A673 (cell line): ENCODE measurements at regions not wholly inside any gene's neighbourhood (a gene's known extent, or its start where the extent isn't known, plus 50 kb on each side); places are given as distances from the start of the nearest gene placed in this dataset.

Experiments used
- BruUV-seq: library from RNA; stranded (reverse); fragments of 400-500 nt; replicated peaks from 2 replicates; lab custom pipeline; 2021; lab: Mats Ljungman, UMichigan
- CTCF ChIA-PET: fragments of 300-600 bp; sonication (Branson Sonifier 250); formaldehyde crosslinking; loops from one replicate; lab custom pipeline; 2022; ENCODE audit warnings: antibody characterized with exemption; lab: Charles Lee
- POLR2A ChIA-PET: fragments of 300-600 bp; sonication (Branson Sonifier 250); formaldehyde crosslinking; loops from one replicate; lab custom pipeline; 2022; ENCODE audit warnings: antibody characterized with exemption; ENCODE audit not compliant: low non-redundant PET; lab: Charles Lee
- DNase-seq: peaks from one replicate; pipeline ENCODE4 v3.0.0-alpha.2; 2015; ENCODE audit warnings: low spot score
- H3K27ac ChIP-seq: fragments of 200-600 bp; sonication (generic); 2 replicates; pipeline ENCODE4 v1.5.1; 2016; ENCODE audit warnings: mixed run types, low read depth, mild to moderate bottlenecking, mixed read lengths, antibody characterized with exemption, low read length; ENCODE audit not compliant: poor library complexity, severe bottlenecking
- H3K27me3 ChIP-seq: fragments of 200-600 bp; sonication (generic); replicated peaks from 2 replicates; pipeline ENCODE4 v1.6.1; 2017; ENCODE audit warnings: mixed run types, low read depth, mild to moderate bottlenecking, mixed read lengths, antibody characterized with exemption, low read length; ENCODE audit not compliant: insufficient read depth, poor library complexity
- H3K36me3 ChIP-seq: fragments of 200-600 bp; sonication (generic); 2 replicates; pipeline ENCODE4 v1.6.1; 2016; ENCODE audit warnings: mixed run types, mild to moderate bottlenecking, mixed read lengths, antibody characterized with exemption, low read length; ENCODE audit not compliant: insufficient read depth, poor library complexity, severe bottlenecking
- H3K4me1 ChIP-seq: fragments of 200-600 bp; sonication (generic); 2 replicates; pipeline ENCODE4 v1.6.1; 2017; ENCODE audit warnings: mixed run types, mild to moderate bottlenecking, mixed read lengths, antibody characterized with exemption, low read length; ENCODE audit not compliant: insufficient read depth, poor library complexity, severe bottlenecking
- H3K4me3 ChIP-seq: fragments of 200-600 bp; sonication (generic); 2 replicates; pipeline ENCODE4 v1.5.1; 2016; ENCODE audit warnings: low read depth, mixed run types, mild to moderate bottlenecking, mixed read lengths, low read length; ENCODE audit not compliant: poor library complexity, severe bottlenecking
- H3K9me3 ChIP-seq: fragments of 200-600 bp; sonication (generic); 2 replicates; pipeline ENCODE4 v1.6.1; 2016; ENCODE audit warnings: mixed run types, low read depth, mild to moderate bottlenecking, mixed read lengths, antibody characterized with exemption, low read length; ENCODE audit not compliant: poor library complexity, severe bottlenecking
- CTCF ChIP-seq: fragments of 300-800, 200-600 bp; sonication (generic); conservative IDR thresholded peaks from 2 replicates; pipeline ENCODE4 v1.5.1; 2017; ENCODE audit warnings: low read depth, mild to moderate bottlenecking, antibody characterized with exemption, low read length, moderate library complexity, mixed read lengths
- EZH2 ChIP-seq: fragments of 200-600 bp; sonication (generic); IDR thresholded peaks from 2 replicates; pipeline ENCODE4 v1.6.1; 2017; ENCODE audit warnings: borderline replicate concordance, low read depth, mild to moderate bottlenecking, mixed read lengths, antibody characterized with exemption, low read length; ENCODE audit not compliant: poor library complexity, severe bottlenecking
- intact Hi-C: fragments of 100-400 bp; cut with micrococcal nuclease; formaldehyde crosslinking; loops from one replicate; pipeline ENCODE4 v1.10.0; 2022; ENCODE audit not compliant: unreplicated experiment

GRCh38 chr12:126773491-126773890 lies 1493.5 kb upstream of the TMEM132C start:
- H3K4me3 ChIP-seq: no peak overlapping the region
- no TSS peak for BruUV-seq
- no peak overlapping the region for H3K27ac ChIP-seq
- ChIA-PET POLR2A (no interaction called here), CTCF (no interaction called here)
- intact Hi-C loops: no loop called here
- no peaks in the 10 kb centered on the region for H3K27me3 ChIP-seq
- DNase-seq: no peak
- no peaks in the 10 kb centered on the region for H3K9me3 ChIP-seq
- no peaks in the 10 kb centered on the region for H3K36me3 ChIP-seq
- TF ChIP-seq EZH2 (no peak), CTCF (no peak)
- H3K4me1 ChIP-seq: no peaks in the 10 kb centered on the region

GRCh38 chr12:126776026-126776655 lies 1490.8 kb upstream of the TMEM132C start:
- POLR2A ChIA-PET: no interaction called here
- H3K4me1 ChIP-seq: peaks cover under 1% of the 10 kb centered on the region
- TF ChIP-seq CTCF (no peak), EZH2 (no peak)
- no peak overlapping the region for H3K4me3 ChIP-seq
- no peaks in the 10 kb centered on the region for H3K27me3 ChIP-seq
- intact Hi-C loops: no loop called here
- CTCF ChIA-PET: interaction anchor here (1.1 kb wide), 1 partner anchor 8 kb away, joined by 3 read pairs; no protein-coding TSS in a partner anchor
- no peaks in the 10 kb centered on the region for H3K36me3 ChIP-seq
- H3K27ac ChIP-seq: no peak overlapping the region
- no peaks in the 10 kb centered on the region for H3K9me3 ChIP-seq
- no peak for DNase-seq
- BruUV-seq: no TSS peak

GRCh38 chr12:126780343-126780742 lies 1486.6 kb upstream of the TMEM132C start:
- POLR2A ChIA-PET: no interaction called here
- intact Hi-C loops: no loop called here
- Histone ChIP-seq H3K27me3 (no peaks in the 10 kb centered on the region), H3K4me1 (peaks cover 31% of the 10 kb centered on the region), H3K27ac (no peak overlapping the region), H3K36me3 (no peaks in the 10 kb centered on the region), H3K4me3 (no peak overlapping the region), H3K9me3 (no peaks in the 10 kb centered on the region)
- no TSS peak for BruUV-seq
- CTCF ChIA-PET: no interaction called here
- DNase-seq: no peak
- no peak for TF ChIP-seq EZH2
- no peak for TF ChIP-seq CTCF
